ENCODE measurements at regions not wholly inside any gene's neighbourhood (a gene's known extent, or its start where the extent isn't known, plus 50 kb on each side); places are given as distances from the start of the nearest gene placed in this dataset.

- no peaks in the 10 kb centered on the region for H3K79me2 ChIP-seq (ENCODE audit: control insufficient read depth, insufficient read depth, low read length)
- ChIA-PET POLR2A (no interaction called here), CTCF (no interaction called here)
- no peak overlapping the region for H3K4me3 ChIP-seq (replicated peaks in 1 of 3; ENCODE audit: insufficient read depth in 1 of 3, low read depth in 1 of 3, low read length in 3 of 3)
- dilution Hi-C loops (cut with MboI; ENCODE audit: extremely low pct_ligation_motif_present, low sequenced_read_pairs) = no loop called here
- no peaks in the 10 kb centered on the region for H3K27me3 ChIP-seq (ENCODE audit: control insufficient read depth in 2 of 2, insufficient read depth in 2 of 2, low read length in 2 of 2)
- intact Hi-C loops (cut with micrococcal nuclease) = no loop called here
- H3K9ac ChIP-seq (replicated peaks; ENCODE audit: extremely low read depth, insufficient read depth, low read length) = no peak overlapping the region
- FAIRE-seq = no peak
- no peaks in the 10 kb centered on the region for H3K9me3 ChIP-seq (replicated peaks; ENCODE audit: control insufficient read depth, insufficient read depth, low read length)
- no TSS peak for BruUV-seq (replicated peaks)
- DNase-seq (ENCODE audit: low read depth, low spot score) = no peak
- H3K27ac ChIP-seq (ENCODE audit: insufficient read depth, low read depth, low read length) = no peak overlapping the region
- no peak overlapping the region for H3K4me2 ChIP-seq (ENCODE audit: insufficient read depth, low read length)
- H3K9me1 ChIP-seq (replicated peaks; ENCODE audit: control insufficient read depth, extremely low read depth, insufficient read depth, low read length) = no peaks in the 10 kb centered on the region
- no peaks in the 10 kb centered on the region for H4K20me1 ChIP-seq (replicated peaks; ENCODE audit: control insufficient read depth, extremely low read depth, insufficient read depth, low read length)
- TF ChIP-seq POLR2A (IDR thresholded peaks at IDR 0.05; ENCODE audit: low read depth, low read length) (no peak), FOS (IDR thresholded peaks at IDR 0.05; ENCODE audit: borderline replicate concordance, insufficient read depth, low read length) (no peak), MYC (IDR thresholded peaks at IDR 0.05; ENCODE audit: low read depth, low read length) (no peak), JUN (IDR thresholded peaks at IDR 0.05; ENCODE audit: borderline replicate concordance, insufficient read depth, insufficient read length, low read depth) (no peak), POLR2AphosphoS5 (IDR thresholded peaks at IDR 0.05; ENCODE audit: insufficient read depth, low read depth, low read length) (no peak), MAX (IDR thresholded peaks at IDR 0.05; ENCODE audit: insufficient read depth, insufficient read length) (no peak), EZH2 (IDR thresholded peaks at IDR 0.05; ENCODE audit: borderline replicate concordance, low read depth, low read length, severe bottlenecking) (no peak), GATA2 (IDR thresholded peaks at IDR 0.05; ENCODE audit: insufficient read depth, insufficient read length, low read depth, low read length) (no peak)
- TF ChIP-seq, protein P1, sequence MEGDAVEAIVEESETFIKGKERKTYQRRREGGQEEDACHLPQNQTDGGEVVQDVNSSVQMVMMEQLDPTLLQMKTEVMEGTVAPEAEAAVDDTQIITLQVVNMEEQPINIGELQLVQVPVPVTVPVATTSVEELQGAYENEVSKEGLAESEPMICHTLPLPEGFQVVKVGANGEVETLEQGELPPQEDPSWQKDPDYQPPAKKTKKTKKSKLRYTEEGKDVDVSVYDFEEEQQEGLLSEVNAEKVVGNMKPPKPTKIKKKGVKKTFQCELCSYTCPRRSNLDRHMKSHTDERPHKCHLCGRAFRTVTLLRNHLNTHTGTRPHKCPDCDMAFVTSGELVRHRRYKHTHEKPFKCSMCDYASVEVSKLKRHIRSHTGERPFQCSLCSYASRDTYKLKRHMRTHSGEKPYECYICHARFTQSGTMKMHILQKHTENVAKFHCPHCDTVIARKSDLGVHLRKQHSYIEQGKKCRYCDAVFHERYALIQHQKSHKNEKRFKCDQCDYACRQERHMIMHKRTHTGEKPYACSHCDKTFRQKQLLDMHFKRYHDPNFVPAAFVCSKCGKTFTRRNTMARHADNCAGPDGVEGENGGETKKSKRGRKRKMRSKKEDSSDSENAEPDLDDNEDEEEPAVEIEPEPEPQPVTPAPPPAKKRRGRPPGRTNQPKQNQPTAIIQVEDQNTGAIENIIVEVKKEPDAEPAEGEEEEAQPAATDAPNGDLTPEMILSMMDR (IDR thresholded peaks at IDR 0.05; ENCODE audit: extremely low read depth in 1 of 2, insufficient read depth in 1 of 2, low read depth in 1 of 2, low read length in 2 of 2) = no peak
- H3K4me1 ChIP-seq (ENCODE audit: control insufficient read depth, extremely low read depth, insufficient read depth, low read length) = no peaks in the 10 kb centered on the region
- no peaks in the 10 kb centered on the region for H3K36me3 ChIP-seq (ENCODE audit: control insufficient read depth in 2 of 2, extremely low read depth in 1 of 2, insufficient read depth in 2 of 2, low read length in 2 of 2)
- H2AFZ ChIP-seq (ENCODE audit: low read depth, low read length) = no peak overlapping the region
Measured at GRCh38 chr2:200121931-200122330, 166.5 kb downstream of the MAIP1 start.

Data from endothelial cell of umbilical vein (primary cell).